GM23338 (cell line): ENCODE measurements at regions not wholly inside any gene's neighbourhood (a gene's known extent, or its start where the extent isn't known, plus 50 kb on each side); places are given as distances from the start of the nearest gene placed in this dataset.
"Not testable (repeated sequence)": the region's sequence is repeated elsewhere in the genome, so short reads cannot be mapped to it uniquely, and the experiment has no call there.

Source experiments
- ATAC-seq: fragments of 200-7000 bp; cut with Tn5 transposase; 3 replicates; pipeline ENCODE4 v1.9.1; 2020
- DNase-seq: peaks from one replicate; pipeline ENCODE4 v3.0.0-alpha.2; 2015; ENCODE audit warnings: low spot score
- H2AFZ ChIP-seq: fragments of 200-600 bp; sonication (generic); 2 replicates; pipeline ENCODE4 v1.8.0; 2016; ENCODE audit warnings: antibody characterized with exemption, mild to moderate bottlenecking, moderate library complexity
- H3F3A ChIP-seq: fragments of 200-600 bp; sonication (generic); replicated peaks from 2 replicates; pipeline ENCODE4 v1.8.0; 2017; ENCODE audit warnings: antibody characterized with exemption, mixed run types, low read depth
- H3K27ac ChIP-seq: fragments of 200-600 bp; sonication (generic); 2 replicates; pipeline ENCODE4 v1.6.1; 2016; ENCODE audit warnings: low read depth
- H3K27me3 ChIP-seq: fragments of 200-600 bp; sonication (generic); 2 replicates; pipeline ENCODE4 v1.8.0; 2016; ENCODE audit warnings: mild to moderate bottlenecking, mixed run types, moderate library complexity; ENCODE audit not compliant: insufficient read depth
- H3K36me3 ChIP-seq: fragments of 200-600 bp; sonication (generic); 2 replicates; pipeline ENCODE4 v1.8.0; 2016; ENCODE audit warnings: mild to moderate bottlenecking; ENCODE audit not compliant: insufficient read depth
- H3K4me1 ChIP-seq: fragments of 200-600 bp; sonication (generic); 2 replicates; pipeline ENCODE4 v1.8.0; 2016; ENCODE audit warnings: mild to moderate bottlenecking, moderate library complexity; ENCODE audit not compliant: insufficient read depth
- H3K4me2 ChIP-seq: fragments of 200-600 bp; sonication (generic); 2 replicates; pipeline ENCODE4 v1.7.1; 2017; ENCODE audit warnings: mixed run types
- H3K4me3 ChIP-seq: fragments of 200-600 bp; sonication (generic); 2 replicates; pipeline ENCODE4 v1.6.1; 2016; ENCODE audit warnings: mixed run types
- H3K79me2 ChIP-seq: fragments of 200-600 bp; sonication (generic); replicated peaks from 2 replicates; pipeline ENCODE4 v1.8.0; 2017; ENCODE audit warnings: mild to moderate bottlenecking; ENCODE audit not compliant: insufficient read depth
- H3K9me2 ChIP-seq: fragments of 200-600 bp; sonication (generic); 2 replicates; pipeline ENCODE4 v1.8.0; 2017; ENCODE audit not compliant: insufficient read depth
- H4K20me1 ChIP-seq: fragments of 200-600 bp; sonication (generic); replicated peaks from 2 replicates; pipeline ENCODE4 v1.8.0; 2017; ENCODE audit warnings: mild to moderate bottlenecking; ENCODE audit not compliant: insufficient read depth
- H3K27ac Mint-ChIP-seq: 2 replicates; pipeline ENCODE4 v1.8.0; 2020; ENCODE audit warnings: inconsistent platforms, mild to moderate bottlenecking, moderate library complexity, mixed read lengths
- H3K27me3 Mint-ChIP-seq: 3 replicates; pipeline ENCODE4 v1.8.0; 2022; ENCODE audit warnings: low read depth, mild to moderate bottlenecking, moderate library complexity, mixed read lengths, inconsistent platforms; ENCODE audit not compliant: insufficient read depth, poor library complexity
- H3K36me3 Mint-ChIP-seq: 3 replicates; pipeline ENCODE4 v1.8.0; 2021; ENCODE audit warnings: low read depth, mild to moderate bottlenecking, inconsistent platforms, moderate library complexity, mixed read lengths
- H3K4me1 Mint-ChIP-seq: 3 replicates; pipeline ENCODE4 v1.8.0; 2020; ENCODE audit warnings: mild to moderate bottlenecking, inconsistent platforms, mixed read lengths
- H3K4me3 Mint-ChIP-seq: 3 replicates; pipeline ENCODE4 v1.8.0; 2021; ENCODE audit warnings: moderate library complexity, mild to moderate bottlenecking, inconsistent platforms, mixed read lengths
- H3K9me3 Mint-ChIP-seq: 3 replicates; pipeline ENCODE4 v1.8.0; 2020; ENCODE audit warnings: moderate library complexity, mild to moderate bottlenecking, inconsistent platforms, mixed read lengths

DNA sequence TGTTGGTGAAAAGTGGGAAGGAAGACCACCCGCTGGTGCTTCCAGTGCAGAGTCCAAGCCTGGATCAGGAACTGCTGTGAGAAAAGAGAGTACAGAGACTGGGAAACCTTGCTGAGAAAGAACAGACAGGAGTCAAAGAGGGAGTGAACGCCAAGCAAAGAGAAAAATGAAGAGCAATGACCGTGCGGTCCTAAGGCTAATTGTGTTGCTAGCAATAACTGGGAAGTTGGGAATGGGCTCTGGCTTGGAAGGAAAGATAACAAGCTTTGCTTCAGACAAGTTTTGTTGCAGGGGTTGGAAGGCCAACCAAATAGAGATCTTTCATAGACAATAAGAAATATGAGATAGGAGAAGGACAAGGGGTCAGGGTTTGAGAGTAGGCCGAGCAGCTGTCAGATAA is 55.0 kb upstream of the PAX8 start:
- H4K20me1 ChIP-seq, H3K27me3 ChIP-seq, ATAC-seq, H3K36me3 Mint-ChIP-seq, H3K4me1 ChIP-seq, H3K4me3 Mint-ChIP-seq, H3K36me3 ChIP-seq, H3K79me2 ChIP-seq, H3K4me3 ChIP-seq, H3K4me1 Mint-ChIP-seq, H3K4me2 ChIP-seq, H2AFZ ChIP-seq, H3K27ac ChIP-seq, H3K9me3 Mint-ChIP-seq, DNase-seq, H3K9me2 ChIP-seq, H3F3A ChIP-seq, H3K27me3 Mint-ChIP-seq, H3K27ac Mint-ChIP-seq: not testable (repeated sequence)

DNA sequence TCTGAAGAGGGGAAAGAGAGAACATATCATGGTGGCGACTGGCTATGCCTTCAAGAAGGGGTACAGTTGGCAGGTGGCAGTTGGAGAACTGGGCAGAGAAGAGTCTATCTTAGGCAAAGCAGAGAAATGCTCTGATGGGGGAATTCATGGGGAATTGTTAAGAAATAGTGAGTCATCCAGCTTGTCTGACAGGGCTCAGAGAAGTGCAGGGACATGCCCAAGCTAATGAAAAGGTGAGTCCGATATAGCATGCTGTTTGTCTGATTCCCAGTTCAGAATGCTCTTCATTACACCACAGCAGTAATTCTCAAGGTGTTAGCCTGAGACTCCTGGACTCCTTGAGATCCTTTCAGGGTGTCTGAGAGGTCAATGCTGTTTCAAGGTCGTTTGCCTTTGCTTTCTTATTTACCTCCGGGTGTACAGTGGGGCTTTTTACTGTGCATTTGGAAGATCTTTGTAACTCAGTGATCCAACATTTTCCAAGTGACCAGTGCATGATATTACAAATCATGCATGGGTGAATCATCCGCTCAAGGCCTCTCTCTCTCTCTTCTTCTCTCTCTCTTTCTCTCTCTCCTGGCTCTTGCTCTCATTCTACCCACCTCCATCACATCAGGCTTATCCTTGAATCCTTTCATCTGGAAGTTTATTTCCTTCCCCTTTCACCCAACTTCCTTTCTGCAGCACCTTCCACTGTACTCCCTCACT is 51.5 kb upstream of the PAX8 start:
- H3K36me3 Mint-ChIP-seq, H2AFZ ChIP-seq, H4K20me1 ChIP-seq, DNase-seq, H3K4me3 Mint-ChIP-seq, H3K27ac Mint-ChIP-seq, H3K36me3 ChIP-seq, H3K4me1 Mint-ChIP-seq, H3K27me3 ChIP-seq, H3K9me2 ChIP-seq, H3K9me3 Mint-ChIP-seq, H3K4me3 ChIP-seq, H3K4me2 ChIP-seq, ATAC-seq, H3K27ac ChIP-seq, H3F3A ChIP-seq, H3K4me1 ChIP-seq, H3K79me2 ChIP-seq, H3K27me3 Mint-ChIP-seq: not testable (repeated sequence)

DNA sequence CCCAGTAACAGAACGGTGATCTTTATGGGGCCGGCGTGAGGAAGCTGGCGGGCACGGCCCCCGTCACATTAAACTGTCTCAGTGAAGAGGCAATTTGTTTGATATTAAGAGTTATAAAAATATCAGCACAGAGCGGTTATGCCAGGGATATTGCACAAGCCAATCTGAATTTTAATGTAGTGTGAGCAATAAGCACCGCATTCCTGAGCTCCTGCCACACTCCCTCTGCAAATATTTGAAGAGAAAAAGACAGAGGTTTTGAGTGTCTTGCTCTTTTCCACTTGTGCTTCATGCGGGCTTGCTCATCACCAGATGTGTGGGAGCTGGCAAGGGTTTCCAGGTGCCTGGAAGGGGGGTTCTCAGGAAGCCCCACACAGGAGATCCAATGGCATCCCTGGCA is 50.3 kb upstream of the PAX8 start:
- DNase-seq, H3K4me1 ChIP-seq, H3K9me2 ChIP-seq, H3F3A ChIP-seq, H3K9me3 Mint-ChIP-seq, ATAC-seq, H3K36me3 Mint-ChIP-seq, H2AFZ ChIP-seq, H3K4me3 ChIP-seq, H3K27ac Mint-ChIP-seq, H3K79me2 ChIP-seq, H3K27me3 ChIP-seq, H4K20me1 ChIP-seq, H3K27ac ChIP-seq, H3K4me3 Mint-ChIP-seq, H3K36me3 ChIP-seq, H3K4me2 ChIP-seq: not testable (repeated sequence)
- Mint-ChIP-seq H3K4me1 (peaks cover 10% of the 10 kb centered on the region), H3K27me3 (peaks cover 14% of the 10 kb centered on the region)

DNA sequence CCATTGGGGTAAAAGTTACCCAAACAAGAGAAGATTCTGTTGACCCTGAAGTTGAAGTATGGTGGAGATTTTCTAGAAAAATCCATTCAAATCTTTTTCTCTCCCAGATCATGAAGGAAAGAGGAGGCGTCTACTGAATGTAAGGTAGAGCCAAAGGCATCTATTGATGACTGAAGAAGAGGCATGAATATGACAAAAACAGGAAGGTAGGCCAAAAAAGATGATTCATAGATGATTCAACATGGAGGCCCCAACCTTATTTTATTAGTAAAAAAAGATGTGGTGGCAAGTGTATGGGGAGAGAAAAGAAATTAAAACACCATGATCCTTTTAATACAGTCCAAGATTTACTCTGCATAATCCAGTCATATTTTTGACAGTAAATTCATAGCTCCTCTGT is 49.9 kb upstream of the PAX8 start:
- not testable (repeated sequence) for H3K36me3 Mint-ChIP-seq

More for the DNA sequence above, 49.9 kb upstream of the PAX8 start:
- Mint-ChIP-seq H3K4me1 (peaks cover 10% of the 10 kb centered on the region), H3K27me3 (peaks cover 18% of the 10 kb centered on the region)
- not testable (repeated sequence) for H3K9me3 Mint-ChIP-seq, H3K27ac Mint-ChIP-seq, DNase-seq, H3F3A ChIP-seq, H3K79me2 ChIP-seq, H2AFZ ChIP-seq, H4K20me1 ChIP-seq, H3K4me1 ChIP-seq, H3K9me2 ChIP-seq, H3K4me2 ChIP-seq, H3K27me3 ChIP-seq, ATAC-seq, H3K27ac ChIP-seq, H3K4me3 Mint-ChIP-seq, H3K36me3 ChIP-seq, H3K4me3 ChIP-seq
